ENCODE measurements at regions not wholly inside any gene's neighbourhood (a gene's known extent, or its start where the extent isn't known, plus 50 kb on each side); places are given as distances from the start of the nearest gene placed in this dataset.

DNA sequence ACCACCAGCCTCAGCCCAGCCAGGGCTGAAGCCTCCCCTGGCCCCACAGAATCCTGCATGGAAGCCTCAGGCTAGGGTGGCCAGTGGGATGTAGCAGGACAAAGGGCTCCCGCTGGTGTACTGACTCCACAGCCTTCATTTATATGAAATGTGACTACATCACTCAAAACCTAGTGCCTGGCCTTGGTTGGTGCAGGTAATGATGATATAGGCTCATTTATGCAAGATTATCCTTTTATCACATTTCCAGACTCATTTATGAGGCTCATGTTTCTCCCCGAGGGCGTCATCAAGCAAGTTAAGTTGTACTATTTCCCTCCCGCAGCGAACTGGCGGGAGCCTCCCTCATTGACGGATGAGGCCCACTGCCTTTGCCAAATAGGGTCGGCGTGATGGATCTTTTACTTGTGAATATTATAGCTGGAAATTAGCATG is 179.1 kb upstream of the SMAD3 start:
- ATAC-seq (ENCODE audit: low read depth) (no peak), DNase-seq (no peak)
- Histone ChIP-seq H3K23ac (ENCODE audit: low read depth, low read length) (no peak overlapping the region), H3K18ac (ENCODE audit: low read depth, low read length) (no peak overlapping the region), H3K14ac (replicated peaks; ENCODE audit: low read depth, low read length) (no peak overlapping the region), H2AK9ac (replicated peaks; ENCODE audit: low read depth, low read length, poor library complexity) (no peak overlapping the region), H3K4ac (ENCODE audit: low read depth, low read length) (no peak overlapping the region), H2BK120ac (ENCODE audit: low read depth, low read length) (no peak overlapping the region), H2BK5ac (ENCODE audit: low read depth, low read length, poor library complexity, severe bottlenecking) (no peak overlapping the region), H3K56ac (ENCODE audit: extremely low read depth, insufficient read depth, low read length) (no peak overlapping the region), H3K27ac (ENCODE audit: insufficient read depth, low read length) (no peak overlapping the region), H4K5ac (ENCODE audit: low read depth, low read length) (no peak overlapping the region), H4K8ac (ENCODE audit: low read depth in 2 of 2, low read length in 2 of 2) (no peak overlapping the region), H3K9me3 (ENCODE audit: control insufficient read depth, insufficient read depth, low read length) (0 out of 2 replicates have a peak, but pooled peaks cover 4% of the 10 kb centered on the region), H3K4me1 (ENCODE audit: control insufficient read depth, insufficient read depth, low read length) (peaks cover 20% of the 10 kb centered on the region), H3K4me3 (ENCODE audit: insufficient read depth, low read depth, low read length) (no peak overlapping the region), H3K9me1 (ENCODE audit: insufficient read depth, low read length) (peaks cover 21% of the 10 kb centered on the region), H3K4me2 (ENCODE audit: low read depth, low read length) (no peak overlapping the region), H3K36me3 (ENCODE audit: control insufficient read depth, insufficient read depth, low read length) (no peaks in the 10 kb centered on the region), H2AK5ac (ENCODE audit: low read depth, low read length) (no peak overlapping the region; the same call in 1 of the 2 replicates), H3K79me1 (ENCODE audit: low read depth in 1 of 2, low read length in 2 of 2) (peaks cover 0 to 19% of the 10 kb centered on the region in 2 experiments; a peak in 2 of 4 replicates), H3K27me3 (ENCODE audit: control insufficient read depth, insufficient read depth, low read length) (no peaks in the 10 kb centered on the region), H3K9ac (ENCODE audit: low read depth, low read length) (no peak overlapping the region), H2AFZ (replicated peaks; ENCODE audit: low read length, poor library complexity) (no peak overlapping the region), H2BK15ac (ENCODE audit: low read depth, low read length) (no peak overlapping the region), H4K20me1 (ENCODE audit: insufficient read depth, low read length) (no peaks in the 10 kb centered on the region), H4K91ac (ENCODE audit: insufficient read depth, low read depth, low read length) (no peak overlapping the region; the same call in 1 of the 2 replicates), H2BK20ac (ENCODE audit: low read depth, low read length) (no peak overlapping the region)
- dilution Hi-C loops (cut with HindIII; ENCODE audit: low sequenced_read_pairs, unreplicated experiment) (no loop called here), in situ Hi-C loops (cut with MboI; ENCODE audit: low sequenced_read_pairs) (no loop called here), intact Hi-C loops (cut with micrococcal nuclease) (no loop called here)
- ChIA-PET CTCF (no interaction called here), POLR2A (ENCODE audit: unreplicated experiment) (interaction anchor here (0.6 kb wide), 1 partner anchor 228 kb away, joined by 3 read pairs; no protein-coding TSS in a partner anchor)
- no peak for TF ChIP-seq NFE2L2 (IDR thresholded peaks at IDR 0.05; ENCODE audit: low read depth, low read length)
- no peak for TF ChIP-seq MAFK (IDR thresholded peaks at IDR 0.05; ENCODE audit: low read depth, low read length)
- TF ChIP-seq, protein P1, sequence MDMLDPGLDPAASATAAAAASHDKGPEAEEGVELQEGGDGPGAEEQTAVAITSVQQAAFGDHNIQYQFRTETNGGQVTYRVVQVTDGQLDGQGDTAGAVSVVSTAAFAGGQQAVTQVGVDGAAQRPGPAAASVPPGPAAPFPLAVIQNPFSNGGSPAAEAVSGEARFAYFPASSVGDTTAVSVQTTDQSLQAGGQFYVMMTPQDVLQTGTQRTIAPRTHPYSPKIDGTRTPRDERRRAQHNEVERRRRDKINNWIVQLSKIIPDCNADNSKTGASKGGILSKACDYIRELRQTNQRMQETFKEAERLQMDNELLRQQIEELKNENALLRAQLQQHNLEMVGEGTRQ (IDR thresholded peaks at IDR 0.05; ENCODE audit: low read depth, low read length): no peak
- no peak for TF ChIP-seq SMC3 (IDR thresholded peaks at IDR 0.05; ENCODE audit: low read depth, low read length)
- TF ChIP-seq FOS (IDR thresholded peaks at IDR 0.05; ENCODE audit: low read depth, low read length): no peak
- TF ChIP-seq RAD21 (IDR thresholded peaks at IDR 0.05; ENCODE audit: low read length): no peak
- no peak for TF ChIP-seq RCOR1 (IDR thresholded peaks at IDR 0.05; ENCODE audit: insufficient replicate concordance, low read length)
- no peak for TF ChIP-seq BHLHE40 (IDR thresholded peaks at IDR 0.05; ENCODE audit: low read depth, low read length)
- TF ChIP-seq MXI1 (IDR thresholded peaks at IDR 0.05; ENCODE audit: borderline replicate concordance, low read depth, low read length): no peak
- no peak for TF ChIP-seq POLR2A (IDR thresholded peaks at IDR 0.05; ENCODE audit: low read depth, low read length)
- no peak for TF ChIP-seq CHD1 (IDR thresholded peaks at IDR 0.05; ENCODE audit: low read depth, low read length)
- no peak for TF ChIP-seq MAZ (IDR thresholded peaks at IDR 0.05; ENCODE audit: borderline replicate concordance, low read depth, low read length)
- no peak for TF ChIP-seq RFX5 (IDR thresholded peaks at IDR 0.05; ENCODE audit: low read depth, low read length)
- TF ChIP-seq, protein P2, sequence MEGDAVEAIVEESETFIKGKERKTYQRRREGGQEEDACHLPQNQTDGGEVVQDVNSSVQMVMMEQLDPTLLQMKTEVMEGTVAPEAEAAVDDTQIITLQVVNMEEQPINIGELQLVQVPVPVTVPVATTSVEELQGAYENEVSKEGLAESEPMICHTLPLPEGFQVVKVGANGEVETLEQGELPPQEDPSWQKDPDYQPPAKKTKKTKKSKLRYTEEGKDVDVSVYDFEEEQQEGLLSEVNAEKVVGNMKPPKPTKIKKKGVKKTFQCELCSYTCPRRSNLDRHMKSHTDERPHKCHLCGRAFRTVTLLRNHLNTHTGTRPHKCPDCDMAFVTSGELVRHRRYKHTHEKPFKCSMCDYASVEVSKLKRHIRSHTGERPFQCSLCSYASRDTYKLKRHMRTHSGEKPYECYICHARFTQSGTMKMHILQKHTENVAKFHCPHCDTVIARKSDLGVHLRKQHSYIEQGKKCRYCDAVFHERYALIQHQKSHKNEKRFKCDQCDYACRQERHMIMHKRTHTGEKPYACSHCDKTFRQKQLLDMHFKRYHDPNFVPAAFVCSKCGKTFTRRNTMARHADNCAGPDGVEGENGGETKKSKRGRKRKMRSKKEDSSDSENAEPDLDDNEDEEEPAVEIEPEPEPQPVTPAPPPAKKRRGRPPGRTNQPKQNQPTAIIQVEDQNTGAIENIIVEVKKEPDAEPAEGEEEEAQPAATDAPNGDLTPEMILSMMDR (conservative IDR thresholded peaks at IDR 0.05; ENCODE audit: low read depth, low read length): no peak
- TF ChIP-seq CEBPB (IDR thresholded peaks at IDR 0.05; ENCODE audit: low read depth, low read length): no peak
- TF ChIP-seq, protein P3, sequence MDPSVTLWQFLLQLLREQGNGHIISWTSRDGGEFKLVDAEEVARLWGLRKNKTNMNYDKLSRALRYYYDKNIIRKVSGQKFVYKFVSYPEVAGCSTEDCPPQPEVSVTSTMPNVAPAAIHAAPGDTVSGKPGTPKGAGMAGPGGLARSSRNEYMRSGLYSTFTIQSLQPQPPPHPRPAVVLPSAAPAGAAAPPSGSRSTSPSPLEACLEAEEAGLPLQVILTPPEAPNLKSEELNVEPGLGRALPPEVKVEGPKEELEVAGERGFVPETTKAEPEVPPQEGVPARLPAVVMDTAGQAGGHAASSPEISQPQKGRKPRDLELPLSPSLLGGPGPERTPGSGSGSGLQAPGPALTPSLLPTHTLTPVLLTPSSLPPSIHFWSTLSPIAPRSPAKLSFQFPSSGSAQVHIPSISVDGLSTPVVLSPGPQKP (IDR thresholded peaks at IDR 0.05; ENCODE audit: borderline replicate concordance, low read depth, low read length): no peak
- no TSS peak for BruUV-seq (replicated peaks)
- WGBS, 2 experiments (ENCODE audit: extremely low coverage in 2 of 2, insufficient read length in 1 of 2): no CpG with 5 or more reads among the region's 9 CpGs
